ENCODE measurements at regions not wholly inside any gene's neighbourhood (a gene's known extent, or its start where the extent isn't known, plus 50 kb on each side); places are given as distances from the start of the nearest gene placed in this dataset.

GRCh38 chr3:153282355-153282754, 120.3 kb downstream of the RAP2B start:
- no peak for DNase-seq
- no peak for TF ChIP-seq GATA1 (IDR thresholded peaks at IDR 0.05; ENCODE audit: low read depth, low read length)
- no peak for TF ChIP-seq POLR2A (IDR thresholded peaks at IDR 0.05; ENCODE audit: low read length)

- no peak for TF ChIP-seq GATA1 (IDR thresholded peaks at IDR 0.05; ENCODE audit: low read depth, low read length)
- no peak for TF ChIP-seq POLR2A (IDR thresholded peaks at IDR 0.05; ENCODE audit: low read length)
- peak; percentile 30 to 72 for DNase-seq
These were observed 122.4 kb downstream of the RAP2B start for GRCh38 chr3:153284282-153284938.

- peak in 1 of 2 experiments; percentile 54 for DNase-seq
- TF ChIP-seq GATA1 (IDR thresholded peaks at IDR 0.05; ENCODE audit: low read depth, low read length) (no peak), POLR2A (IDR thresholded peaks at IDR 0.05; ENCODE audit: low read length) (no peak)
These were observed 123.2 kb downstream of the RAP2B start for GRCh38 chr3:153285194-153285641.

- no peak for TF ChIP-seq GATA1 (IDR thresholded peaks at IDR 0.05; ENCODE audit: low read depth, low read length)
- TF ChIP-seq POLR2A (IDR thresholded peaks at IDR 0.05; ENCODE audit: low read length) = no peak
- DNase-seq = no peak
These were observed 124.0 kb downstream of the RAP2B start for GRCh38 chr3:153285982-153286381.

- peak in 1 of 2 experiments; percentile 35 for DNase-seq
- TF ChIP-seq GATA1 (IDR thresholded peaks at IDR 0.05; ENCODE audit: low read depth, low read length) = no peak
- TF ChIP-seq POLR2A (IDR thresholded peaks at IDR 0.05; ENCODE audit: low read length) = no peak
These were observed 125.0 kb downstream of the RAP2B start for GRCh38 chr3:153287017-153287416.

GRCh38 chr3:153289334-153289808, 127.3 kb downstream of the RAP2B start:
- peak; percentile 74 to 85 for DNase-seq
- TF ChIP-seq GATA1 (IDR thresholded peaks at IDR 0.05; ENCODE audit: low read depth, low read length) = no peak
- TF ChIP-seq POLR2A (IDR thresholded peaks at IDR 0.05; ENCODE audit: low read length) = no peak

- TF ChIP-seq GATA1 (IDR thresholded peaks at IDR 0.05; ENCODE audit: low read depth, low read length) = no peak
- no peak for TF ChIP-seq POLR2A (IDR thresholded peaks at IDR 0.05; ENCODE audit: low read length)
- DNase-seq = peak; percentile 3 to 44
These were observed 128.4 kb downstream of the RAP2B start for GRCh38 chr3:153290268-153291015.

- TF ChIP-seq GATA1 (IDR thresholded peaks at IDR 0.05; ENCODE audit: low read depth, low read length) (no peak), POLR2A (IDR thresholded peaks at IDR 0.05; ENCODE audit: low read length) (no peak)
- peak; percentile 14 to 39 for DNase-seq
These were observed 129.1 kb downstream of the RAP2B start for GRCh38 chr3:153291059-153291685.

- no peak for TF ChIP-seq POLR2A (IDR thresholded peaks at IDR 0.05; ENCODE audit: low read length)
- no peak for TF ChIP-seq GATA1 (IDR thresholded peaks at IDR 0.05; ENCODE audit: low read depth, low read length)
- no peak for DNase-seq
These were observed 131.2 kb downstream of the RAP2B start for GRCh38 chr3:153293265-153293664.

GRCh38 chr3:153295901-153296300, 133.9 kb downstream of the RAP2B start:
- no peak for DNase-seq

GRCh38 chr3:153305189-153305588, 143.2 kb downstream of the RAP2B start:
- no peak for TF ChIP-seq GATA1 (IDR thresholded peaks at IDR 0.05; ENCODE audit: low read depth, low read length)
- TF ChIP-seq POLR2A (IDR thresholded peaks at IDR 0.05; ENCODE audit: low read length) = no peak

More at GRCh38 chr3:153295901-153296300, 133.9 kb downstream of the RAP2B start:
- TF ChIP-seq GATA1 (IDR thresholded peaks at IDR 0.05; ENCODE audit: low read depth, low read length) = no peak
- no peak for TF ChIP-seq POLR2A (IDR thresholded peaks at IDR 0.05; ENCODE audit: low read length)

GRCh38 chr3:153311541-153311940, 149.5 kb downstream of the RAP2B start:
- DNase-seq = no peak
- TF ChIP-seq POLR2A (IDR thresholded peaks at IDR 0.05; ENCODE audit: low read length) = no peak
- no peak for TF ChIP-seq GATA1 (IDR thresholded peaks at IDR 0.05; ENCODE audit: low read depth, low read length)

More at GRCh38 chr3:153305189-153305588, 143.2 kb downstream of the RAP2B start:
- no peak for DNase-seq

GRCh38 chr3:153313302-153313965, 151.4 kb downstream of the RAP2B start:
- no peak for DNase-seq
- TF ChIP-seq GATA1 (IDR thresholded peaks at IDR 0.05; ENCODE audit: low read depth, low read length) (no peak), POLR2A (IDR thresholded peaks at IDR 0.05; ENCODE audit: low read length) (no peak)
